H9 (cell line): ENCODE measurements at regions not wholly inside any gene's neighbourhood (a gene's known extent, or its start where the extent isn't known, plus 50 kb on each side); places are given as distances from the start of the nearest gene placed in this dataset.
"Not testable (repeated sequence)": the region's sequence is repeated elsewhere in the genome, so short reads cannot be mapped to it uniquely, and the experiment has no call there.

Experiments
- DNase-seq: peaks from one replicate; pipeline ENCODE4 v3.0.0-alpha.2; 2017
- H2AFZ ChIP-seq: one replicate; pipeline ENCODE4 v1.6.1; 2013; ENCODE audit warnings: mild to moderate bottlenecking, low read length, control low read depth, moderate library complexity
- H2AK5ac ChIP-seq: 2 replicates; pipeline ENCODE4 v1.6.1; 2013; ENCODE audit warnings: low read length, control low read depth, mixed read lengths; ENCODE audit not compliant: insufficient read length
- H2BK120ac ChIP-seq: one replicate; pipeline ENCODE4 v1.6.1; 2013; ENCODE audit warnings: low read depth, mild to moderate bottlenecking, low read length, control low read depth, inconsistent platforms; ENCODE audit not compliant: poor library complexity, severe bottlenecking
- H2BK12ac ChIP-seq: 2 replicates; pipeline ENCODE4 v1.6.1; 2013; ENCODE audit warnings: low read length, control low read depth, mixed read lengths, low read depth; ENCODE audit not compliant: insufficient read length
- H2BK15ac ChIP-seq: 2 replicates; pipeline ENCODE4 v1.6.1; 2013; ENCODE audit warnings: low read depth, low read length, control low read depth
- H2BK20ac ChIP-seq: one replicate; pipeline ENCODE4 v1.6.1; 2013; ENCODE audit warnings: low read depth, mild to moderate bottlenecking, low read length, control low read depth, inconsistent platforms; ENCODE audit not compliant: poor library complexity, severe bottlenecking
- H2BK5ac ChIP-seq: 2 replicates; pipeline ENCODE4 v1.6.1; 2013; ENCODE audit warnings: low read length, control low read depth, mixed read lengths; ENCODE audit not compliant: insufficient read length
- H3K14ac ChIP-seq: 2 replicates; pipeline ENCODE4 v1.6.1; 2013; ENCODE audit warnings: low read length, control low read depth; ENCODE audit not compliant: insufficient read depth
- H3K18ac ChIP-seq: 2 replicates; pipeline ENCODE4 v1.6.1; 2013; ENCODE audit warnings: low read depth, mild to moderate bottlenecking, mixed read lengths, low read length, control low read depth; ENCODE audit not compliant: insufficient read length
- H3K23ac ChIP-seq: 2 replicates; pipeline ENCODE4 v1.6.1; 2013; ENCODE audit warnings: low read length, control low read depth, mixed read lengths, low read depth; ENCODE audit not compliant: insufficient read length
- H3K23me2 ChIP-seq: 2 replicates; pipeline ENCODE4 v1.6.1; 2013; ENCODE audit warnings: low read depth, mild to moderate bottlenecking, mixed read lengths, low read length, control low read depth; ENCODE audit not compliant: insufficient read length, poor library complexity, severe bottlenecking
- H3K27ac ChIP-seq: 2 replicates; pipeline ENCODE4 v1.5.1; 2013; ENCODE audit warnings: low read length, control low read depth, mixed read lengths, low read depth; ENCODE audit not compliant: insufficient read length
- H3K27me3 ChIP-seq: 2 replicates; pipeline ENCODE4 v1.6.1; 2013; ENCODE audit warnings: low read length, control low read depth, inconsistent platforms; ENCODE audit not compliant: insufficient read depth
- H3K4ac ChIP-seq: 2 replicates; pipeline ENCODE4 v1.6.1; 2013; ENCODE audit warnings: low read depth, mild to moderate bottlenecking, control low read depth, inconsistent platforms, low read length, moderate library complexity
- H3K4me1 ChIP-seq: 2 replicates; pipeline ENCODE4 v1.6.1; 2013; ENCODE audit warnings: low read length, control low read depth, inconsistent platforms; ENCODE audit not compliant: insufficient read depth
- H3K4me2 ChIP-seq: 2 replicates; pipeline ENCODE4 v1.6.1; 2013; ENCODE audit warnings: low read length, control low read depth, mixed read lengths; ENCODE audit not compliant: insufficient read length, insufficient read depth
- H3K56ac ChIP-seq: 2 replicates; pipeline ENCODE4 v1.6.1; 2013; ENCODE audit warnings: low read depth, mild to moderate bottlenecking, mixed read lengths, low read length, control low read depth; ENCODE audit not compliant: insufficient read length
- H3K79me1 ChIP-seq: 2 replicates; pipeline ENCODE4 v1.6.1; 2013; ENCODE audit warnings: low read depth, mild to moderate bottlenecking, moderate library complexity, low read length, control low read depth, inconsistent platforms; ENCODE audit not compliant: insufficient read depth, poor library complexity, severe bottlenecking
- H3K79me2 ChIP-seq: 2 replicates; pipeline ENCODE4 v1.6.1; 2013; ENCODE audit warnings: low read length, control low read depth, inconsistent platforms; ENCODE audit not compliant: insufficient read depth
- H3K9ac ChIP-seq: 2 replicates; pipeline ENCODE4 v1.6.1; 2013; ENCODE audit warnings: low read length, control low read depth, mixed read lengths; ENCODE audit not compliant: insufficient read length; ENCODE audit errors: extremely low read depth
- H3K9me3 ChIP-seq: one replicate; pipeline ENCODE4 v1.6.1; 2013; ENCODE audit warnings: low read depth, low read length, inconsistent platforms; ENCODE audit not compliant: control insufficient read depth
- H3T11ph ChIP-seq: one replicate; pipeline ENCODE4 v1.6.1; 2013; ENCODE audit warnings: mild to moderate bottlenecking, low read length, control low read depth, inconsistent platforms
- H4K20me1 ChIP-seq: one replicate; pipeline ENCODE4 v1.6.1; 2013; ENCODE audit not compliant: control insufficient read depth, insufficient read length, insufficient read depth
- H4K5ac ChIP-seq: 2 replicates; pipeline ENCODE4 v1.6.1; 2013; ENCODE audit warnings: low read depth, mild to moderate bottlenecking, mixed read lengths, low read length, control low read depth; ENCODE audit not compliant: insufficient read length
- H4K8ac ChIP-seq: replicated peaks from 2 replicates; pipeline ENCODE4 v1.6.1; 2013; ENCODE audit warnings: low read length, control low read depth, mixed read lengths, low read depth; ENCODE audit not compliant: insufficient read length
- H4K91ac ChIP-seq: 2 replicates; pipeline ENCODE4 v1.6.1; 2013; ENCODE audit warnings: low read depth, mild to moderate bottlenecking, moderate library complexity, mixed read lengths, low read length, control low read depth; ENCODE audit not compliant: insufficient read length
- H3K27ac Mint-ChIP-seq, 3 experiments: 2 replicates in 2 of 3; 3 replicates in 1 of 3; pipeline ENCODE4 v1.8.0; 2020 to 2021; ENCODE audit warnings: mixed read lengths in 3 of 3, mild to moderate bottlenecking in 1 of 3, moderate library complexity in 1 of 3
- H3K27me3 Mint-ChIP-seq: 2 replicates; pipeline ENCODE4 v1.8.0; 2021; ENCODE audit warnings: low read depth, mild to moderate bottlenecking, moderate library complexity, mixed read lengths
- H3K36me3 Mint-ChIP-seq, 3 experiments: 2 replicates in 2 of 3; 3 replicates in 1 of 3; pipeline ENCODE4 v1.8.0; 2020 to 2021; ENCODE audit warnings: low read depth in 3 of 3, mixed read lengths in 3 of 3; ENCODE audit not compliant: insufficient read depth in 1 of 3
- H3K4me1 Mint-ChIP-seq, 2 experiments: 2 replicates each; pipeline ENCODE4 v1.8.0; 2020; ENCODE audit warnings: mixed read lengths in 2 of 2
- H3K4me3 Mint-ChIP-seq, 2 experiments: 2 replicates in 1 of 2; 3 replicates in 1 of 2; pipeline ENCODE4 v1.8.0; 2020 to 2021; ENCODE audit warnings: mild to moderate bottlenecking in 2 of 2, mixed read lengths in 2 of 2, moderate library complexity in 1 of 2
- H3K9me3 Mint-ChIP-seq, 2 experiments: 2 replicates in 1 of 2; 3 replicates in 1 of 2; pipeline ENCODE4 v1.8.0; 2020; ENCODE audit warnings: mild to moderate bottlenecking in 2 of 2, mixed read lengths in 2 of 2, moderate library complexity in 1 of 2
- WGBS: extraction: QIAGEN DNeasy Blood & Tissue Kit; methylation state at CpG from one replicate; pipeline ENCODE4 v1.1.7; 2013; ENCODE audit warnings: missing lambda C conversion rate, low lambda C conversion rate, mixed read lengths; ENCODE audit not compliant: insufficient read length; ENCODE audit errors: extremely low coverage; 5-methylcytosine and 5-hydroxymethylcytosine counted together

GRCh38 chr11:48803955-48804354 is 179.7 kb downstream of the TRIM51G start:
- H2AFZ ChIP-seq: not testable (repeated sequence)
- H3K36me3 Mint-ChIP-seq: peaks cover 11 to 38% (median 14%) of the 10 kb centered on the region in 3 experiments; a peak in 6 of 7 replicates

More at GRCh38 chr11:48803955-48804354, 179.7 kb downstream of the TRIM51G start:
- H3K14ac ChIP-seq, H2BK12ac ChIP-seq, H3K79me1 ChIP-seq, H3K23ac ChIP-seq, H3K27ac ChIP-seq, H3T11ph ChIP-seq, H4K5ac ChIP-seq, H3K27me3 Mint-ChIP-seq, H3K27ac Mint-ChIP-seq, H3K4me2 ChIP-seq, H3K56ac ChIP-seq, H2BK20ac ChIP-seq, H2BK120ac ChIP-seq, H2BK15ac ChIP-seq, H3K4me1 Mint-ChIP-seq, H3K9ac ChIP-seq, H4K20me1 ChIP-seq, H3K4ac ChIP-seq, H3K23me2 ChIP-seq, H3K79me2 ChIP-seq, H3K4me1 ChIP-seq, H2AK5ac ChIP-seq, H3K4me3 Mint-ChIP-seq, H4K91ac ChIP-seq, H2BK5ac ChIP-seq, DNase-seq, H3K27me3 ChIP-seq, H4K8ac ChIP-seq, H3K18ac ChIP-seq: not testable (repeated sequence)
- peaks cover 90 to 99% of the 10 kb centered on the region in 2 experiments for H3K9me3 Mint-ChIP-seq
- WGBS: no CpG with 5 or more reads among the region's 7 CpGs
- H3K9me3 ChIP-seq: peaks cover 39% of the 10 kb centered on the region
